Activated T-cell treated with anti-CD3 and anti-CD28 coated beads, Interleukin-2, amount 50 U/mL, for 4 hours (primary cell): ENCODE measurements at regions not wholly inside any gene's neighbourhood (a gene's known extent, or its start where the extent isn't known, plus 50 kb on each side); places are given as distances from the start of the nearest gene placed in this dataset.

Experiments used
- ATAC-seq, 2 donors: fragments of 200-7000 bp; cut with Tn5 transposase; one replicate each; pipeline ENCODE4 v1.10.0; 2021
- DNase-seq: peaks from one replicate; pipeline ENCODE4 v3.0.0-alpha.2; 2020
- H3K27me3 Mint-ChIP-seq: one replicate; pipeline ENCODE4 v1.8.0; 2021; ENCODE audit warnings: low read depth, mixed read lengths
- H3K36me3 Mint-ChIP-seq: one replicate; pipeline ENCODE4 v1.8.0; 2022; ENCODE audit warnings: mixed read lengths; ENCODE audit not compliant: insufficient read depth
- H3K4me1 Mint-ChIP-seq: one replicate; pipeline ENCODE4 v1.8.0; 2021; ENCODE audit warnings: low read depth, mixed read lengths
- H3K4me3 Mint-ChIP-seq: one replicate; pipeline ENCODE4 v1.8.0; 2021; ENCODE audit warnings: mild to moderate bottlenecking, moderate library complexity, mixed read lengths
- H3K9me3 Mint-ChIP-seq: one replicate; pipeline ENCODE4 v1.8.0; 2021; ENCODE audit warnings: mixed read lengths

DNA sequence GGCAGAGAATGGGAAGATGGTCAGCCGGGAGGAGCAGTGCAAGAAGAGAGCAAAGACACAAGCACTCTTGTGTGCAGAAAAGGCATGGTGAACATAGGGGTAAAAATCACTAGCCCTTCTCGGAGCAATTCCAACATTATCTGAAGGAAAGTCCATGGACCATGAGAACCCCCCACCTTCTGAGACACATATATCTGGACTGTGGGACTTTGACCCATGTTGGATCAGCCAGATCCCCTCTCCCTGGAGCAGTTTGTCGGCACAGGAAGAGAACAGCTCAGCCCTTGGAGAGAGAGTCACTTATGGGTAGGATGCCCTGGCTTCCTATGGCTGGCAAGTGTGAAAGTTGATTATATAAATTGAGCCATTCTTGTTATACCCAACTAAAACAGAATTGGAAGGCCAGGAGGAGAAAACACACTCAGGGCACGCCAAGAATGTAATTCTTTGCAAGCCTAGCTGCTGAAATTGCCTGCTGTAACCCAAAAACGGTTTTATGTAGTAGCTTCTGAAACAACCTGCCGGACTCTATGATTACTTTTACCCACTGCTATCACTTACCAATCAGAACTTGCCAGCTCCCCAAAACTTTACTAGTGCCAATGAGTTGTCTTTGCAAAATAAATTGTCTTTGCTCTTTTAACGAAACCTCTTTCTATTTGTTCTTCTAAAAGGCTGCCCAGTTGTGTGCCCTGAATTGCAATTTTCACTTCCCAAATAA, 62.8 kb upstream of the ZNF599 start:
- H3K36me3 Mint-ChIP-seq, result no peaks in the 10 kb centered on the region
- no peak for DNase-seq
- peaks cover 3% of the 10 kb centered on the region for H3K27me3 Mint-ChIP-seq
- ATAC-seq, result no peak
- no peaks in the 10 kb centered on the region for H3K9me3 Mint-ChIP-seq
- no peak overlapping the region for H3K4me3 Mint-ChIP-seq
- peaks cover 13% of the 10 kb centered on the region for H3K4me1 Mint-ChIP-seq

DNA sequence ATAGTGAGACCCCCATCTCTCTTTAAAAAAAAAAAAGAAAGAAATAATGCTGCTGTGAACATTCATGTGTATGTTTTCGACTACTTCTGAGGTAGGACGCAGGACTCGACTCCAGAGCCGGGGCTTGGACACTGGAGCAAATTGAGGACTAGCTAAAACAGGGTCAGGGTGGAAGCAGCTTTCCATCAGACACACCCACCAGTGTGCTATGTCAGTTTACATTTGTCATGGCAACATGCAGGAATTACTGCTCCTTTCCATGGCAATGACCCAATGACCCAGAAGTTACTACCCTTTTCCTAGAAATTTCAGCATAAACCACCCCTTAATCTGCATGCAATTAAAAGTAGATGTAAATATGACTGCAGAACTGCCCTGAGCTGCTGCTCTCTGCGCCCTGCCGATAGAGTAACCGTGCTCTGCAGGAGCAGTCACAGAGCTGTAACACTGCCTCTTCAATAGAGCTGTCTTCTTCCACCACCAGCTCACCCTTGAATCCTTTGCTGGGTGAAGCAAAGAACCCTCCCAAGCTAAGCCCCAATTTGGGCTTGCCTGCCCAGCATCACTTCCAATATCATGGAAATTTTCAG, 61.6 kb upstream of the ZNF599 start:
- no peaks in the 10 kb centered on the region for H3K36me3 Mint-ChIP-seq
- ATAC-seq (no peak), DNase-seq (no peak)
- H3K9me3 Mint-ChIP-seq, result no peaks in the 10 kb centered on the region
- no peak overlapping the region for H3K4me3 Mint-ChIP-seq
- peaks cover 13% of the 10 kb centered on the region for H3K4me1 Mint-ChIP-seq
- peaks cover 3% of the 10 kb centered on the region for H3K27me3 Mint-ChIP-seq

DNA sequence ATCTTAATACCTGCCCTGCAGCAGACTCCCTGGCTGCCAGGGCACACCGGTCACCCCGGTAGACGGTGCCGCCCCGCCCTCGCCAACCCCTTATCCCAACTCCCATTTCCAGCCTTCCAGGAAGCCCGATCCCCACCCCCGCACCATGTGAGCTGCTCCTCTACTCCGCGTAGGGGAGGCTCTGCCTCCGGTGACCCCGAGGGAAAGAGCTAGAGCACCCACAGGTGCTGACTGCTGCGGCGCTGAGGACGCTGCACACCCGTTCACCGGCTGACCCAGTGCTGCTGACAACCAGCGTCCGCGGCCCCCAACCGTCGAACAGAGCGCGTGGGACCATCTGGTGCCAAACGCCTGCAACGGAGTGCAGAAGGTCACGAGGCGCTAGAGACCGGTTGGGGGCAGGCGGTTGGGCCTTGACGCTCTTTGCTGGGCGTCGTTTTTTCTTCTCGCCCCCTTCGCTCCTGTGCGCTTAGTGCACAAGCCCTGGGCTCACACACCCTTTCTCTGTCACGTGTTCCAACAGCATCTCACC, 59.6 kb upstream of the ZNF599 start:
- Mint-ChIP-seq H3K36me3 (no peaks in the 10 kb centered on the region), H3K4me3 (no peak overlapping the region), H3K27me3 (peaks cover 3% of the 10 kb centered on the region), H3K4me1 (peaks cover 5% of the 10 kb centered on the region), H3K9me3 (no peaks in the 10 kb centered on the region)
- ATAC-seq (no peak), DNase-seq (no peak)

DNA sequence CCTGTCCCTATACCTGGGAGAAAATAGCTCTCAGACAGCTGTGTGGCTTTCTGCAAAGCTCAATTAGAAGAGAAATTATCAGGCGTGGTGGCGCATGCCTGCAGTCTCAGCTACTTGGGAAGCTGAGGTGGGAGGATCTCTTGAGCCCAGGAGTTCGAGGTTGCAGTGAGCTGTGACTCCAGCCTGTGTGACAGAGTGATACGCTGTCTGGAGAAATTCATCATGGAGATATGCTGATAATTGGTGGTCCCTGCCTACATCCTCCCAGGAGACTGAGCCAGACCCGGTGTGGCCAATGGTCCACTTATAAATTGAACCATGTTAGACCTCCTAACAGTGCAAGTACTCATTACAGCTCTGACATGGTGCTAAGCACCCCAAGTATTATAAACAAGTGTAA, 58.7 kb upstream of the ZNF599 start:
- ATAC-seq, result no peak
- H3K27me3 Mint-ChIP-seq, result peaks cover 3% of the 10 kb centered on the region
- H3K36me3 Mint-ChIP-seq, result no peaks in the 10 kb centered on the region

DNA sequence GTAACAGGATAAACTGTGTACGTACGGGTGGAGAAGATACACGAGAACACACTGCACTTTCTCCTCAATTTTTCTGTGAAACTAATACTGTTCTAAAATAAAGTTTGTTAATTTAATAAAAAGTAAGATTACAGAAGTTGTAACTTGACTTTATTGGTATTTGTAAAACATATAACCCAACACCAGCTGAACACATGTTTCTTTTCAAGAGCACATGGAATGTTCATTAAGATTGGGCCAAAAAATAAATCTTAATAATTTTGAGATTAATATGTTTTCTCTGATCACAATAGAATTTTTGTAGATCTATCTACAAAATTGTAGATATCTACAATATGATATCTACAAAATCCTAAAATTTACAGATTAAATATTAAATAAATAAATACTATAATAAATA, 55.1 kb upstream of the ZNF599 start:
- Mint-ChIP-seq H3K4me1 (no peaks in the 10 kb centered on the region), H3K27me3 (no peaks in the 10 kb centered on the region), H3K9me3 (no peaks in the 10 kb centered on the region), H3K36me3 (peaks cover 3% of the 10 kb centered on the region), H3K4me3 (no peak overlapping the region)
- DNase-seq (no peak), ATAC-seq (no peak)

More for the DNA sequence above, 58.7 kb upstream of the ZNF599 start:
- DNase-seq, result no peak
- Mint-ChIP-seq H3K4me3 (no peak overlapping the region), H3K4me1 (no peaks in the 10 kb centered on the region), H3K9me3 (no peaks in the 10 kb centered on the region)

DNA sequence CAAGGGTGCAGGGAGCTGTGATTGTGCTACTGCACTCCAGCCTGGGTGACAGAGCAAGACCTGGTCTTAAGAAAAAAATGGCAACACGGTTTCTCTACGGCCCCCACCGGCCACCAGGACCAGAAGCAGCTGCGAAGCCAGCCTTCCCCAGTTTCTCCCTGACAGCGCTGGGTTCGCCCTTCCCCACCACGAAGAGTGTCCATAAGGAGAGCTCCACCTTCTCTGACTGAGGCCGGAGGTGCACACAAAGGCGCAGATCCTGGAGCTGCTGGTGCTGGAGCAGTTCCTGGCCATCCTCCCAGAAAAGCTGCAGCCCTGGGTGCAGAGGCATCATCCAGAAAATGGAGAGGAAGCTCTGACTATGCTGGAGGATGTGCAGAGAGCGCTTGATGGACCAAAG, 52.2 kb upstream of the ZNF599 start:
- H3K36me3 Mint-ChIP-seq, result peaks cover 3% of the 10 kb centered on the region
- no peak for DNase-seq
- ATAC-seq, result no peak
- no peaks in the 10 kb centered on the region for H3K9me3 Mint-ChIP-seq
- H3K4me3 Mint-ChIP-seq, result no peak overlapping the region
- no peaks in the 10 kb centered on the region for H3K4me1 Mint-ChIP-seq
- H3K27me3 Mint-ChIP-seq, result no peaks in the 10 kb centered on the region

DNA sequence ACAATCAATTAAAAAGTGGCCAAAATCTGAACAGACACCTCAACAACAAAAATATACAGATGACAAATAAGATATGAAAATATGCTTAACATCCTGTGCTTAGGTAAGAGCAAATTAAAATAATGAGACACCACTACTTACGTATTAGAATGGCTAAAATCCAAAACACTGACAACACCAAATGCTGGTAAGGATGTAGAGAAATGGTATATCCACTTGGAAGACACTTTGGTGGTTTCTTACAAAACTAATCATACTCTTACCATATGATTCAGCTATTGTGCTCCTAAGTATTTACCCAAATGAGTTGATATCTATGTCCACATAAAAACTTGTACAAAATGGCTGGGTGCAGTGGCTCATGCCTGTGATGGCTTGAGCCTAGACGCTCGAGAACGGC, 51.7 kb upstream of the ZNF599 start:
- no peak overlapping the region for H3K4me3 Mint-ChIP-seq
- DNase-seq (no peak), ATAC-seq (no peak)
- no peaks in the 10 kb centered on the region for H3K9me3 Mint-ChIP-seq
- peaks cover 3% of the 10 kb centered on the region for H3K36me3 Mint-ChIP-seq
- no peaks in the 10 kb centered on the region for H3K4me1 Mint-ChIP-seq
- H3K27me3 Mint-ChIP-seq, result no peaks in the 10 kb centered on the region
